IMR-90 (cell line): ENCODE measurements at regions not wholly inside any gene's neighbourhood (a gene's known extent, or its start where the extent isn't known, plus 50 kb on each side); places are given as distances from the start of the nearest gene placed in this dataset.

ENCODE experiments used
- ATAC-seq: fragments of 200-7000 bp; cut with Tn5 transposase; 2 replicates; pipeline ENCODE4 v1.9.1; 2020; ENCODE audit warnings: low read depth, mild to moderate bottlenecking, moderate library complexity
- BruUV-seq: library from RNA; stranded (reverse); fragments of 400-500 nt; replicated peaks from 2 replicates; lab custom pipeline; 2021; lab: Mats Ljungman, UMichigan
- CTCF ChIA-PET: fragments of 300-600 bp; formaldehyde crosslinking; extraction: SDS; loops from one replicate; lab custom pipeline; 2021; ENCODE audit warnings: antibody characterized with exemption; lab: Yijun Ruan, JAX
- POLR2A ChIA-PET: fragments of 300-600 bp; sonication (Branson Sonifier 250); formaldehyde crosslinking; loops from one replicate; lab custom pipeline; 2022; ENCODE audit warnings: antibody characterized with exemption; ENCODE audit not compliant: unreplicated experiment; lab: Charles Lee
- DNase-seq: peaks from one replicate; pipeline ENCODE4 v3.0.0; 2013
- H2AFZ ChIP-seq: replicated peaks from 2 replicates; pipeline ENCODE3; 2013; ENCODE audit warnings: low read length, mild to moderate bottlenecking; ENCODE audit not compliant: poor library complexity
- H2AK5ac ChIP-seq: 2 replicates; pipeline ENCODE4 v1.6.1; 2013; ENCODE audit warnings: low read depth, low read length, inconsistent platforms
- H2AK9ac ChIP-seq: replicated peaks from 2 replicates; pipeline ENCODE3; 2013; ENCODE audit warnings: mild to moderate bottlenecking, low read depth, low read length, moderate library complexity; ENCODE audit not compliant: poor library complexity
- H2BK120ac ChIP-seq: 2 replicates; pipeline ENCODE4 v1.6.1; 2013; ENCODE audit warnings: low read depth, low read length, inconsistent platforms
- H2BK15ac ChIP-seq: 3 replicates; pipeline ENCODE4 v1.6.1; 2013; ENCODE audit warnings: low read depth, low read length, inconsistent platforms
- H2BK20ac ChIP-seq: 2 replicates; pipeline ENCODE4 v1.6.1; 2013; ENCODE audit warnings: low read depth, mild to moderate bottlenecking, inconsistent platforms, low read length, moderate library complexity
- H2BK5ac ChIP-seq: 2 replicates; pipeline ENCODE4 v1.6.1; 2013; ENCODE audit warnings: mild to moderate bottlenecking, low read depth, low read length, inconsistent platforms; ENCODE audit not compliant: poor library complexity, severe bottlenecking
- H3K14ac ChIP-seq: replicated peaks from 2 replicates; pipeline ENCODE4 v1.6.1; 2013; ENCODE audit warnings: low read depth, low read length, inconsistent platforms
- H3K18ac ChIP-seq: 2 replicates; pipeline ENCODE4 v1.6.1; 2013; ENCODE audit warnings: low read depth, low read length, control low read depth
- H3K23ac ChIP-seq: 2 replicates; pipeline ENCODE4 v1.6.1; 2013; ENCODE audit warnings: low read depth, low read length, inconsistent platforms
- H3K27ac ChIP-seq: 2 replicates; pipeline ENCODE4 v1.5.1; 2013; ENCODE audit warnings: mild to moderate bottlenecking, control low read depth, low read length; ENCODE audit not compliant: insufficient read depth
- H3K27me3 ChIP-seq: 2 replicates; pipeline ENCODE4 v1.6.1; 2013; ENCODE audit warnings: low read length; ENCODE audit not compliant: control insufficient read depth, insufficient read depth
- H3K36me3 ChIP-seq: 2 replicates; pipeline ENCODE4 v1.6.1; 2013; ENCODE audit warnings: low read length, mixed read lengths; ENCODE audit not compliant: control insufficient read depth, insufficient read depth
- H3K4ac ChIP-seq: 2 replicates; pipeline ENCODE4 v1.6.1; 2013; ENCODE audit warnings: low read depth, low read length, inconsistent platforms
- H3K4me1 ChIP-seq: 2 replicates; pipeline ENCODE4 v1.6.1; 2013; ENCODE audit warnings: low read length, mixed read lengths; ENCODE audit not compliant: control insufficient read depth, insufficient read depth
- H3K4me2 ChIP-seq: 2 replicates; pipeline ENCODE4 v1.6.1; 2013; ENCODE audit warnings: low read depth, mild to moderate bottlenecking, control low read depth, low read length, moderate library complexity
- H3K4me3 ChIP-seq: 2 replicates; pipeline ENCODE4 v1.5.1; 2013; ENCODE audit warnings: low read depth, mild to moderate bottlenecking, control low read depth, low read length, moderate library complexity; ENCODE audit not compliant: insufficient read depth
- H3K56ac ChIP-seq: 2 replicates; pipeline ENCODE4 v1.6.1; 2013; ENCODE audit warnings: low read length, inconsistent platforms; ENCODE audit not compliant: insufficient read depth; ENCODE audit errors: extremely low read depth
- H3K79me1 ChIP-seq, 2 experiments: 2 replicates each; pipeline ENCODE4 v1.6.1; 2013; ENCODE audit warnings: low read length in 2 of 2, inconsistent platforms in 1 of 2, low read depth in 1 of 2
- H3K9ac ChIP-seq: 2 replicates; pipeline ENCODE4 v1.6.1; 2013; ENCODE audit warnings: low read depth, low read length, control low read depth
- H3K9me1 ChIP-seq: 2 replicates; pipeline ENCODE4 v1.6.1; 2013; ENCODE audit warnings: low read length, inconsistent platforms; ENCODE audit not compliant: insufficient read depth
- H3K9me3 ChIP-seq: 2 replicates; pipeline ENCODE4 v1.6.1; 2013; ENCODE audit warnings: low read length; ENCODE audit not compliant: control insufficient read depth, insufficient read depth
- H4K20me1 ChIP-seq: 2 replicates; pipeline ENCODE4 v1.6.1; 2013; ENCODE audit warnings: low read length, inconsistent platforms; ENCODE audit not compliant: insufficient read depth
- H4K5ac ChIP-seq: 2 replicates; pipeline ENCODE4 v1.6.1; 2013; ENCODE audit warnings: mild to moderate bottlenecking, low read depth, low read length, control low read depth
- H4K8ac ChIP-seq, 2 experiments: 2 replicates each; pipeline ENCODE4 v1.6.1; 2013; ENCODE audit warnings: low read depth in 2 of 2, low read length in 2 of 2, control low read depth in 1 of 2, inconsistent platforms in 1 of 2
- H4K91ac ChIP-seq: 2 replicates; pipeline ENCODE4 v1.6.1; 2013; ENCODE audit warnings: low read depth, low read length, inconsistent platforms; ENCODE audit not compliant: insufficient read depth
- BHLHE40 ChIP-seq: fragments of 150-350 bp; IDR thresholded peaks from 2 replicates; pipeline ENCODE4 v1.6.1; 2016; ENCODE audit warnings: mild to moderate bottlenecking, low read depth, low read length
- CEBPB ChIP-seq: IDR thresholded peaks from 2 replicates; pipeline ENCODE4 v1.6.1; 2012; ENCODE audit warnings: low read depth, low read length, improper control_type of control experiment
- CHD1 ChIP-seq: IDR thresholded peaks from 2 replicates; pipeline ENCODE4 v1.6.1; 2012; ENCODE audit warnings: low read depth, low read length, improper control_type of control experiment
- CTCF ChIP-seq: conservative IDR thresholded peaks from 2 replicates; pipeline ENCODE4 v1.5.1; 2012; ENCODE audit warnings: mild to moderate bottlenecking, low read depth, low read length, improper control_type of control experiment
- ELK1 ChIP-seq: fragments of 150-350 bp; IDR thresholded peaks from 2 replicates; pipeline ENCODE4 v1.6.1; 2016; ENCODE audit warnings: low read depth, mild to moderate bottlenecking, low read length, moderate library complexity, borderline replicate concordance
- FOS ChIP-seq: fragments of 150-350 bp; IDR thresholded peaks from 2 replicates; pipeline ENCODE4 v1.6.1; 2016; ENCODE audit warnings: low read depth, low read length
- MAFK ChIP-seq: IDR thresholded peaks from 2 replicates; pipeline ENCODE4 v1.6.1; 2012; ENCODE audit warnings: low read depth, low read length, improper control_type of control experiment
- MAZ ChIP-seq: IDR thresholded peaks from 2 replicates; pipeline ENCODE4 v1.6.1; 2012; ENCODE audit warnings: low read depth, mild to moderate bottlenecking, low read length, improper control_type of control experiment, moderate library complexity, borderline replicate concordance
- MXI1 ChIP-seq: IDR thresholded peaks from 2 replicates; pipeline ENCODE4 v1.6.1; 2012; ENCODE audit warnings: low read depth, mild to moderate bottlenecking, low read length, moderate library complexity, borderline replicate concordance
- NFE2L2 ChIP-seq: fragments of 150-350 bp; IDR thresholded peaks from 2 replicates; pipeline ENCODE4 v1.6.1; 2016; ENCODE audit warnings: low read depth, mild to moderate bottlenecking, low read length
- POLR2A ChIP-seq: IDR thresholded peaks from 2 replicates; pipeline ENCODE4 v1.6.1; 2012; ENCODE audit warnings: mild to moderate bottlenecking, low read depth, low read length
- RAD21 ChIP-seq: IDR thresholded peaks from 2 replicates; pipeline ENCODE4 v1.6.1; 2012; ENCODE audit warnings: low read length, improper control_type of control experiment
- RCOR1 ChIP-seq: IDR thresholded peaks from 2 replicates; pipeline ENCODE4 v1.6.1; 2012; ENCODE audit warnings: mild to moderate bottlenecking, low read length, improper control_type of control experiment; ENCODE audit not compliant: insufficient replicate concordance
- RFX5 ChIP-seq: IDR thresholded peaks from 2 replicates; pipeline ENCODE4 v1.8.0; 2012; ENCODE audit warnings: low read depth, mild to moderate bottlenecking, low read length, moderate library complexity
- SMC3 ChIP-seq: fragments of 150-350 bp; IDR thresholded peaks from 2 replicates; pipeline ENCODE4 v1.6.1; 2016; ENCODE audit warnings: low read depth, mild to moderate bottlenecking, antibody characterized with exemption, low read length, moderate library complexity
- USF2 ChIP-seq: fragments of 150-350 bp; IDR thresholded peaks from 2 replicates; pipeline ENCODE4 v1.6.1; 2017; ENCODE audit warnings: mild to moderate bottlenecking, antibody characterized with exemption, low read length, low read depth
- WGBS, 2 experiments: methylation state at CpG; one replicate each; pipeline versions ENCODE4 v1.1.5 to v1.1.7; 2013; ENCODE audit warnings: missing lambda C conversion rate in 2 of 2; ENCODE audit not compliant: insufficient read length in 1 of 2; ENCODE audit errors: extremely low coverage in 2 of 2; 5-methylcytosine and 5-hydroxymethylcytosine counted together
- dilution Hi-C: fragments of 300-500 bp; cut with HindIII; formaldehyde crosslinking; loops from one replicate; pipeline ENCODE4 v1.14.3; 2018; ENCODE audit warnings: low sequenced_read_pairs; ENCODE audit not compliant: unreplicated experiment
- in situ Hi-C: fragments of 300-500 bp; cut with MboI; formaldehyde crosslinking; loops from 3 replicates; pipeline ENCODE4 v1.14.3; 2019; ENCODE audit warnings: low sequenced_read_pairs, inconsistent platforms, mixed read lengths
- intact Hi-C: fragments of 100-400 bp; cut with micrococcal nuclease; formaldehyde crosslinking; loops from 2 replicates; pipeline ENCODE4 v1.10.0; 2022

- TF ChIP-seq RCOR1 (no peak), SMC3 (no peak), MXI1 (no peak), NFE2L2 (no peak), CTCF (no peak), USF2 (no peak), RAD21 (no peak), CHD1 (no peak), FOS (no peak), CEBPB (no peak), MAFK (no peak), POLR2A (no peak), ELK1 (no peak), RFX5 (no peak), MAZ (no peak), BHLHE40 (no peak)
- no peak for DNase-seq
- Histone ChIP-seq H4K91ac (no peak overlapping the region), H3K4ac (peak overlapping the region; percentile 65; the same call in 1 of the 2 replicates), H2BK15ac (peak overlapping the region; percentile 91; the same call in 2 of the 3 replicates), H3K14ac (0 out of 2 replicates have a peak overlapping the region, but pooled peaks have one; percentile 48), H2BK20ac (peak overlapping the region; percentile 62; the same call in 1 of the 2 replicates), H3K4me2 (no peak overlapping the region), H3K27ac (no peak overlapping the region), H3K27me3 (no peaks in the 10 kb centered on the region), H4K8ac (peak overlapping the region; percentile 27 to 68; a peak in 2 of 4 replicates), H4K5ac (no peak overlapping the region), H4K20me1 (no peaks in the 10 kb centered on the region), H2AK5ac (peak overlapping the region; percentile 68; the same call in 1 of the 2 replicates), H3K36me3 (no peaks in the 10 kb centered on the region), H2AK9ac (no peak overlapping the region), H3K4me3 (no peak overlapping the region), H2BK120ac (peak overlapping the region; percentile 79), H3K79me1 (no peaks in the 10 kb centered on the region), H3K9me3 (peaks cover 6% of the 10 kb centered on the region), H3K18ac (peak overlapping the region; percentile 9; the same call in 1 of the 2 replicates), H3K9ac (no peak overlapping the region), H2BK5ac (no peak overlapping the region), H3K56ac (no peak overlapping the region), H2AFZ (no peak overlapping the region), H3K9me1 (peaks cover 3% of the 10 kb centered on the region), H3K4me1 (peaks cover 6% of the 10 kb centered on the region), H3K23ac (no peak overlapping the region)
- in situ Hi-C loops (loop anchor here (25.0 kb wide), 1 partner anchor 405 kb away; no protein-coding TSS in a partner anchor), intact Hi-C loops (no loop called here), dilution Hi-C loops (no loop called here)
- WGBS, 2 experiments: no CpG with 5 or more reads among the region's 5 CpGs
- CTCF ChIA-PET: no interaction called here
- POLR2A ChIA-PET: no interaction called here
- no TSS peak for BruUV-seq
- ATAC-seq: no peak
Measured at GRCh38 chr4:17317526-17317925, 194.4 kb downstream of the QDPR start.
